ENCODE measurements at regions not wholly inside any gene's neighbourhood (a gene's known extent, or its start where the extent isn't known, plus 50 kb on each side); places are given as distances from the start of the nearest gene placed in this dataset.

GRCh38 chr10:44172883-44173607 is 211.9 kb downstream of the CXCL12 start:
- Histone ChIP-seq H3K27ac (no peak overlapping the region), H3K27me3 (replicated peaks) (no peaks in the 10 kb centered on the region), H3K4me3 (ENCODE audit: low read depth, low read length) (no peak overlapping the region), H3K36me3 (replicated peaks) (no peaks in the 10 kb centered on the region)
- no peak for TF ChIP-seq CTCF (IDR thresholded peaks at IDR 0.05; ENCODE audit: low read depth, low read length, missing control alignments)
- in situ Hi-C loops (cut with HindIII; ENCODE audit: low pct_ligation_motif_present, low sequenced_read_pairs) = no loop called here
- DNase-seq = no peak

- Histone ChIP-seq H3K36me3 (replicated peaks) (no peaks in the 10 kb centered on the region), H3K27me3 (replicated peaks) (no peaks in the 10 kb centered on the region), H3K4me3 (ENCODE audit: low read depth, low read length) (no peak overlapping the region), H3K27ac (no peak overlapping the region)
- TF ChIP-seq CTCF (IDR thresholded peaks at IDR 0.05; ENCODE audit: low read depth, low read length, missing control alignments) = no peak
- DNase-seq = no peak
- in situ Hi-C loops (cut with HindIII; ENCODE audit: low pct_ligation_motif_present, low sequenced_read_pairs) = no loop called here
Observed at GRCh38 chr10:44171765-44172164, 213.1 kb downstream of the CXCL12 start.

- no peak overlapping the region for H3K27ac ChIP-seq
- no peaks in the 10 kb centered on the region for H3K27me3 ChIP-seq (replicated peaks)
- in situ Hi-C loops (cut with HindIII; ENCODE audit: low pct_ligation_motif_present, low sequenced_read_pairs) = no loop called here
- TF ChIP-seq CTCF (IDR thresholded peaks at IDR 0.05; ENCODE audit: low read depth, low read length, missing control alignments) = no peak
- H3K36me3 ChIP-seq (replicated peaks) = no peaks in the 10 kb centered on the region
- DNase-seq = no peak
- H3K4me3 ChIP-seq (ENCODE audit: low read depth, low read length) = no peak overlapping the region
Observed at GRCh38 chr10:44168478-44168877, 216.4 kb downstream of the CXCL12 start.

- no peak for TF ChIP-seq CTCF (IDR thresholded peaks at IDR 0.05; ENCODE audit: low read depth, low read length, missing control alignments)
- DNase-seq = no peak
- no peaks in the 10 kb centered on the region for H3K27me3 ChIP-seq (replicated peaks)
- H3K4me3 ChIP-seq (ENCODE audit: low read depth, low read length) = no peak overlapping the region
- in situ Hi-C loops (cut with HindIII; ENCODE audit: low pct_ligation_motif_present, low sequenced_read_pairs) = no loop called here
- H3K27ac ChIP-seq = no peak overlapping the region
- H3K36me3 ChIP-seq (replicated peaks) = no peaks in the 10 kb centered on the region
Observed at GRCh38 chr10:44167752-44168151, 217.1 kb downstream of the CXCL12 start.

- TF ChIP-seq CTCF (IDR thresholded peaks at IDR 0.05; ENCODE audit: low read depth, low read length, missing control alignments) = no peak
- no peak overlapping the region for H3K4me3 ChIP-seq (ENCODE audit: low read depth, low read length)
- H3K27me3 ChIP-seq (replicated peaks) = no peaks in the 10 kb centered on the region
- no peaks in the 10 kb centered on the region for H3K36me3 ChIP-seq (replicated peaks)
- in situ Hi-C loops (cut with HindIII; ENCODE audit: low pct_ligation_motif_present, low sequenced_read_pairs) = no loop called here
- DNase-seq = no peak
- H3K27ac ChIP-seq = no peak overlapping the region
Observed at GRCh38 chr10:44166441-44166840, 218.5 kb downstream of the CXCL12 start.

Measured in brain microvascular endothelial cell (primary cell).